ENCODE measurements at regions not wholly inside any gene's neighbourhood (a gene's known extent, or its start where the extent isn't known, plus 50 kb on each side); places are given as distances from the start of the nearest gene placed in this dataset.

- WGBS, 2 donors: 90 to 91% methylated on average over 7 of the region's 7 CpGs
- no peak for DNase-seq (ENCODE audit: low spot score in 2 of 2)
- TF ChIP-seq, protein P1, sequence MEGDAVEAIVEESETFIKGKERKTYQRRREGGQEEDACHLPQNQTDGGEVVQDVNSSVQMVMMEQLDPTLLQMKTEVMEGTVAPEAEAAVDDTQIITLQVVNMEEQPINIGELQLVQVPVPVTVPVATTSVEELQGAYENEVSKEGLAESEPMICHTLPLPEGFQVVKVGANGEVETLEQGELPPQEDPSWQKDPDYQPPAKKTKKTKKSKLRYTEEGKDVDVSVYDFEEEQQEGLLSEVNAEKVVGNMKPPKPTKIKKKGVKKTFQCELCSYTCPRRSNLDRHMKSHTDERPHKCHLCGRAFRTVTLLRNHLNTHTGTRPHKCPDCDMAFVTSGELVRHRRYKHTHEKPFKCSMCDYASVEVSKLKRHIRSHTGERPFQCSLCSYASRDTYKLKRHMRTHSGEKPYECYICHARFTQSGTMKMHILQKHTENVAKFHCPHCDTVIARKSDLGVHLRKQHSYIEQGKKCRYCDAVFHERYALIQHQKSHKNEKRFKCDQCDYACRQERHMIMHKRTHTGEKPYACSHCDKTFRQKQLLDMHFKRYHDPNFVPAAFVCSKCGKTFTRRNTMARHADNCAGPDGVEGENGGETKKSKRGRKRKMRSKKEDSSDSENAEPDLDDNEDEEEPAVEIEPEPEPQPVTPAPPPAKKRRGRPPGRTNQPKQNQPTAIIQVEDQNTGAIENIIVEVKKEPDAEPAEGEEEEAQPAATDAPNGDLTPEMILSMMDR (IDR thresholded peaks at IDR 0.05): no peak
- TF ChIP-seq POLR2A (IDR thresholded peaks at IDR 0.05): no peak
- H3K4me3 ChIP-seq (ENCODE audit: low read depth, poor library complexity, severe bottlenecking): no peak overlapping the region
- intact Hi-C loops (cut with DNase I; ENCODE audit: low total_unique reads): no loop called here
Observed at GRCh38 chr11:86143087-86144030, 74.5 kb upstream of the PICALM start.

DNA sequence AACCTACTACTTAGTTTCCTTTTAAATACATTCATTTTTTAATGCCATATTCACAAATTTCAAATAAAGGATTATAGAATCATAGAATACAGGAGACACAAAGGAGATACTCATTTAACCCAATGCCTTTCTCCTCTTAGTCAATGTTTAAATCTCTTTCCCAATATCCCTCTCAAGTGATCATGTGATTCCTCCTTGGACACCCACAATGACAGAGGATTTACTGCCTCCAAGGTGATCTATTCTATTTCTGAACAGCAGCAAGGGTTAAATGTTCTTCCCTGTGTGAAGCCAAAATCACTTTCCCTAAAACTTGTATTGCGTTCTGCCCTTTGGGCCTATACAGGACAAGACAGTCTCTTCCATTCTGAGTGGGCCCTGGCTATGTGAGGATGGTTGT lies 73.3 kb upstream of the PICALM start:
- 93 to 100% methylated on average over 1 of the region's 1 CpG for WGBS, 2 donors
- TF ChIP-seq, protein P1 (IDR thresholded peaks at IDR 0.05): no peak
- no peak for TF ChIP-seq POLR2A (IDR thresholded peaks at IDR 0.05)
- intact Hi-C loops (cut with DNase I; ENCODE audit: low total_unique reads): no loop called here
- DNase-seq (ENCODE audit: low spot score in 2 of 2): no peak
- H3K4me3 ChIP-seq (ENCODE audit: low read depth, poor library complexity, severe bottlenecking): no peak overlapping the region

DNA sequence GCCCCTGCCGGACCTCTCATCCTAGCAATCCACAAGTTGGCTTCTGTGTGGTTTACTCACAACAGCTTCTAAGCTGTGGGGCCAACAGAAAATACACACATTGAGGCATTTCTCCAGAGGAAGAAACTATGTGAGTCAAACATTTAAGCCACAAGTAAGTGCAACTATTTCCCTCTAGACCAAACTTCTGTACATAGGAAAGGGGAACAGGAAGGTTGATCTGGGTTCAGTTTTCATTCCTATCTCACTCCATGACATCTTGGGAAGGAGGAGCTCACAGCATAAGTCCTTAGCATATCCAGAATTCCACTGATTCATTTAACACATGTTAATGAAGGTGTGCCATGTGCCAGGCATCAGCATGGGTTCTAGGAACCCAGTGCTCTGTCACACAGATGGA lies 72.8 kb upstream of the PICALM start:
- H3K4me3 ChIP-seq (ENCODE audit: low read depth, poor library complexity, severe bottlenecking): no peak overlapping the region
- intact Hi-C loops (cut with DNase I; ENCODE audit: low total_unique reads): no loop called here
- no peak for DNase-seq (ENCODE audit: low spot score in 2 of 2)
- TF ChIP-seq POLR2A (IDR thresholded peaks at IDR 0.05): no peak
- TF ChIP-seq, protein P1 (IDR thresholded peaks at IDR 0.05): no peak
- 77 to 96% methylated on average over 1 of the region's 1 CpG for WGBS, 2 donors

DNA sequence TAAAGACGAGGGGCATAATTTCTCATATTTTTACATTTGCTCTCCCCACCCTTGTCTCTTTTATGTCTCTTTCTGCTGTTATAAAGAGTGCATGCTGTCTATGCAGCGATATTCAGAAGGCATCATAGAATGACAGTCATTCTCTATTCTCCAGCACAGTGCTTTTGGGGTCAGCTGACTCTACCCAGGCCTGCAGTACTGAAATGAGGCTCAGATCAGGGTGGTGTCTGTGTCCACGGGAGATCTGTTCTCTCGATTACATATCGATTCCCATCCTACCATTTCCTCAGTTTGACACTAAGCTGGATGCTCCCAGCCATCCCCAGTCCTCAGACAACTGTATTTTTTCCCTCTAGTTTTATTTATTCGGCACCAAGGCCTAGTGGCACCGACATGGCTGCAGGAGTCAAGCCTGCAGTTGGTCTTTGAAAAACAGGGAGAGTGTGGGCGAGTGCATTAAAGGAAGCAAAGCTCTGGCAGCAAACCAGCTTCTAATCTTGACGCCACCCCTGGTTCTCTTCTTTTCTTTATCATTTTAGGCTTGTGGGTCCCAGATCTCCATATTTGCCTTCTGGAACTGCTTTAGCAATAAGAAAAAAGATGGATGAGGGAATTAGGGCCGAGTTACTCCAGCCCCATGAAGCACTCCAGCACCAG lies 71.6 kb upstream of the PICALM start:
- no peak for DNase-seq (ENCODE audit: low spot score in 2 of 2)
- no peak overlapping the region for H3K4me3 ChIP-seq (ENCODE audit: low read depth, poor library complexity, severe bottlenecking)
- WGBS, 2 donors: 84% methylated on average over 10 of the region's 10 CpGs
- no peak for TF ChIP-seq POLR2A (IDR thresholded peaks at IDR 0.05)
- TF ChIP-seq, protein P1 (IDR thresholded peaks at IDR 0.05): no peak
- intact Hi-C loops (cut with DNase I; ENCODE audit: low total_unique reads): no loop called here

- DNase-seq (ENCODE audit: low spot score in 2 of 2): no peak
- intact Hi-C loops (cut with DNase I; ENCODE audit: low total_unique reads): no loop called here
- H3K4me3 ChIP-seq (ENCODE audit: low read depth, poor library complexity, severe bottlenecking): no peak overlapping the region
- TF ChIP-seq, protein P1 (IDR thresholded peaks at IDR 0.05): no peak
- no peak for TF ChIP-seq POLR2A (IDR thresholded peaks at IDR 0.05)
- 71 to 78% methylated on average over 4 of the region's 4 CpGs for WGBS, 2 donors
Observed at GRCh38 chr11:86138958-86139357, 70.1 kb upstream of the PICALM start.

Data from lower leg skin (tissue), 4 donors.